ENCODE measurements at regions not wholly inside any gene's neighbourhood (a gene's known extent, or its start where the extent isn't known, plus 50 kb on each side); places are given as distances from the start of the nearest gene placed in this dataset.
"Not testable (repeated sequence)": the region's sequence is repeated elsewhere in the genome, so short reads cannot be mapped to it uniquely, and the experiment has no call there.

DNA sequence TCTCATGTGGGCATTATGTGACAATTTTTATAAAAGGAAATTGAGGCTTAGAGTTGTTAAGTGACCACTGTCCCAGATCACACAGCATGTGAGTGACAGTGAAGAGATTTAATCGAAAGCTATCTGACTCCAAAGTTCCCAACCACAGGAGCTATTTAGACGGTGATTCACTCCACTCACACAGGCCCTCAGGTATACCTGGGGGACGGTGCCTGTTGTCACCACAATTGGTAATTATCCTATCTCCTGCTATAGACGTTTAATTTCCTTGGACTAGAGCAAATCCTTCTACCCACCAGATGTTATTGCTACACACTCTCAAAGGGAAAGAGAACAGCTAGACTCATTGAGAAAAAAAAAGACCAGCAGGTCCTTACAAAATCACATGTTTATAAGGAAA is 145.5 kb downstream of the KLF6 start:
- Histone ChIP-seq H3K4me1 (no peaks in the 10 kb centered on the region), H3K27me3 (no peaks in the 10 kb centered on the region), H3K4me3 (no peak overlapping the region), H3K36me3 (no peaks in the 10 kb centered on the region), H3K27ac (no peak overlapping the region), H3K9me3 (no peaks in the 10 kb centered on the region)
- WGBS, 2 donors: 84 to 92% methylated on average over 4 of the region's 4 CpGs
- no peak for DNase-seq (ENCODE audit: low spot score in 2 of 2)
- TF ChIP-seq EP300 (IDR thresholded peaks at IDR 0.05): no peak
- TF ChIP-seq POLR2A (IDR thresholded peaks at IDR 0.05): no peak
- TF ChIP-seq, protein P1, sequence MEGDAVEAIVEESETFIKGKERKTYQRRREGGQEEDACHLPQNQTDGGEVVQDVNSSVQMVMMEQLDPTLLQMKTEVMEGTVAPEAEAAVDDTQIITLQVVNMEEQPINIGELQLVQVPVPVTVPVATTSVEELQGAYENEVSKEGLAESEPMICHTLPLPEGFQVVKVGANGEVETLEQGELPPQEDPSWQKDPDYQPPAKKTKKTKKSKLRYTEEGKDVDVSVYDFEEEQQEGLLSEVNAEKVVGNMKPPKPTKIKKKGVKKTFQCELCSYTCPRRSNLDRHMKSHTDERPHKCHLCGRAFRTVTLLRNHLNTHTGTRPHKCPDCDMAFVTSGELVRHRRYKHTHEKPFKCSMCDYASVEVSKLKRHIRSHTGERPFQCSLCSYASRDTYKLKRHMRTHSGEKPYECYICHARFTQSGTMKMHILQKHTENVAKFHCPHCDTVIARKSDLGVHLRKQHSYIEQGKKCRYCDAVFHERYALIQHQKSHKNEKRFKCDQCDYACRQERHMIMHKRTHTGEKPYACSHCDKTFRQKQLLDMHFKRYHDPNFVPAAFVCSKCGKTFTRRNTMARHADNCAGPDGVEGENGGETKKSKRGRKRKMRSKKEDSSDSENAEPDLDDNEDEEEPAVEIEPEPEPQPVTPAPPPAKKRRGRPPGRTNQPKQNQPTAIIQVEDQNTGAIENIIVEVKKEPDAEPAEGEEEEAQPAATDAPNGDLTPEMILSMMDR (IDR thresholded peaks at IDR 0.05): no peak

DNA sequence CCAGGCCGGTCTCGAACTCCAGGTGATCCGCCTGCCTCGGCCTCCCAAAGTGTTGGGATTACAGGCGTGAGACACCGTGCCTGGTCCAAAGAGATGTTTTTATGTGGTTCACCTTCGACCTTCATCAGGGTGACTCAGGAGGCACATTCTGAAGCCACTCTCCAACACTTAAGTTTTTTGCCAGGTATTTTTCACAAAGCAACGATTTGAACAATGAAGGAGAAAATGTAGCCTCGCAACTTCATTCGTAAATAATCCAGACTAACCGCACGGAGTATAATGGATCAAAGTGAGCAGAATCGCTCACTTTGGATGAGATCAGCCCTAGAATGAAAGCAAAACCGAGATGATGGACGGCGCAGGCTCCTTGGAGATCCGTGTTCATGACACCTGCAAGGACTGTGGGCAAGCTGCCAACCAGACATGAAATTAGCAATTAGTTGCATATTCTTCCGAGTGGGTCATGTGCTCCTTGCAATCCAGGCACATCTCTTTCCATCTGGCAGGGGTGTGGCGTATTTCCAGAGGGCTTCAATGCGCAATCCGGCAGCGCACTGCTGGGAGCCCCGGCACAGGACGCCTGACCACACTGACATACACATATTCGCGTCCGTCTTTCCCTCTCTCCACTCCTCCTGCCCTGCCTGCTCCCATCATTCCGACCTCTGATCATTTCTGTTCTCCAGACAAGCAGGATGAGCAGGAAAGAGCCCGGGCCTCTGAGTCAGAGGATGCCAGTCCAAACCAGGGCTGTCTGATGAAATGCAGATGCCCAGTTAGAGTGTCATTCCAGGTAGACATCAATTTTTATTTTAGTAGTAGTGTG is 148.4 kb downstream of the KLF6 start:
- H3K27me3 ChIP-seq: no peaks in the 10 kb centered on the region
- H3K27ac ChIP-seq: no peak overlapping the region
- 92 to 95% methylated on average over 29 of the region's 29 CpGs for WGBS, 2 donors
- no peak for DNase-seq (ENCODE audit: low spot score in 2 of 2)
- no peak overlapping the region for H3K4me3 ChIP-seq
- H3K4me1 ChIP-seq: no peaks in the 10 kb centered on the region
- H3K36me3 ChIP-seq: no peaks in the 10 kb centered on the region
- no peak for TF ChIP-seq EP300 (IDR thresholded peaks at IDR 0.05)
- TF ChIP-seq POLR2A (IDR thresholded peaks at IDR 0.05): no peak
- TF ChIP-seq, protein P1 (IDR thresholded peaks at IDR 0.05): no peak
- no peaks in the 10 kb centered on the region for H3K9me3 ChIP-seq

DNA sequence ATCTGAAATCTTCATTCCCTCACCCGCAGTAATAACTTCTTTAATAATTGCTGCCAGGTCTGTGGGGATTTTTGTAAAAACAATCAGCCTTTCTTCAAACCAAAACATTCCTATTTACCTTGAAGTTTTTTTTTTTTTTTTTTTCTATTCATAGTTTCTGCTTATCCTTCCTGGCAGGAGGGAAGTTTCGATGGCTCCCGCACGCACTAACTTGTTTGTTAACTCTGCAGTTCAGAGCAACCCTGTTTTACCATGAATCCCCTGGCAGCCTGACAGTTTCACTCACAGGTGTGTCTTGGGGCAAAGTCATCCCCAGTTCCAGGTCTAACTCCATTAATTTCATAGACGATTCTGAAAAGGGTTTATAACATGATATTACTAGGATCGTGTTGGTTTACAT is 149.3 kb downstream of the KLF6 start:
- 79 to 82% methylated on average over 6 of the region's 6 CpGs for WGBS, 2 donors
- Histone ChIP-seq H3K4me1 (no peaks in the 10 kb centered on the region), H3K36me3 (no peaks in the 10 kb centered on the region), H3K27ac (no peak overlapping the region), H3K27me3 (no peaks in the 10 kb centered on the region), H3K4me3 (no peak overlapping the region), H3K9me3 (no peaks in the 10 kb centered on the region)
- no peak for DNase-seq (ENCODE audit: low spot score in 2 of 2)
- TF ChIP-seq POLR2A (IDR thresholded peaks at IDR 0.05) (no peak), EP300 (IDR thresholded peaks at IDR 0.05) (no peak)
- TF ChIP-seq, protein P1 (IDR thresholded peaks at IDR 0.05): no peak

DNA sequence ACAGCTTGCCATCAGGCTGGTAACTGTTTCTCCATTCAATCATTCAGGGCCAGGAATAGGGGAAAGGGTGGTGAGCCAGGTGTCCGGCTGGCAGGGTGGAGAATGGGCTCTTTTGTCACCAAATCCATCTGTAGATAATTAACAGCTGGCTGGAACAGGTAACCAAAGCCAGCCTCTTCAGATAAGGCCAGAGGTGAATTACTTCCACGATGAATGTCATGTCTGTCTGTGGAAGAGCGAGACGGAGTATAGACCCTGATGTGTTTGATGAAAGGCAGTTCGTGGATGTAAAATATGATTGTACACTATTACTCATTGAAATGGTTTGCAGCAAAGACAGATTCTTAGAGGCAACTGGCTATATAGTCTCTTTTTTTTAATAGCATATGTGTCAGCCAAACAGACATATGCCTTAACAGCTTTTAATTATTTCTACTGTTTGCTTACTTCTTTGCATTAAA is 149.8 kb downstream of the KLF6 start:
- H3K4me1 ChIP-seq: no peaks in the 10 kb centered on the region
- no peak for DNase-seq (ENCODE audit: low spot score in 2 of 2)
- WGBS, 2 donors: 84 to 88% methylated on average over 5 of the region's 5 CpGs
- TF ChIP-seq, protein P1 (IDR thresholded peaks at IDR 0.05): no peak
- TF ChIP-seq EP300 (IDR thresholded peaks at IDR 0.05): no peak
- no peak for TF ChIP-seq POLR2A (IDR thresholded peaks at IDR 0.05)
- H3K9me3 ChIP-seq: no peaks in the 10 kb centered on the region
- no peaks in the 10 kb centered on the region for H3K36me3 ChIP-seq
- H3K27ac ChIP-seq: no peak overlapping the region
- no peaks in the 10 kb centered on the region for H3K27me3 ChIP-seq
- H3K4me3 ChIP-seq: no peak overlapping the region

DNA sequence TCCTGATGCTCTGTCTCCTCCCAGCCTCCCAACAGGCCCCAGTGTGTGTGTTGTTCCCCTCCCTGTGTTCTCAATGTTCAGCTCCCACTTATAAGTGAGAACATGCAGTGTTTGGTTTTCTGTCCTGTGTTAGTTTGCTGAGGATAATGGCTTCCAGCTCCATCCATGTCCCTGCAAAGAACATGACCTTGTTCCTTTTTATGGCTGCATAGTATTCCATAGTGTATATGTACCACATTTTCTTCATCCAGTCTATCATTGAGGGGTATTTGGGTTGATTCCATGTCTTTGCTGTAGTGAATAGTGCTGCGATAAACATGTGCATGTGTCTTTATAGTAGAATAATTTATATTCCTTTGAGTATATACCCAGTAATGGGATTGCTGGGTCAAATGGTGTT is 150.4 kb downstream of the KLF6 start:
- WGBS, 2 donors: 94 to 100% methylated on average over 1 of the region's 1 CpG
- not testable (repeated sequence) for H3K4me3 ChIP-seq; H3K27me3 ChIP-seq; H3K9me3 ChIP-seq; H3K27ac ChIP-seq; H3K4me1 ChIP-seq; H3K36me3 ChIP-seq; DNase-seq (ENCODE audit: low spot score in 2 of 2)
